HG02759 (cell line): ENCODE measurements at regions not wholly inside any gene's neighbourhood (a gene's known extent, or its start where the extent isn't known, plus 50 kb on each side); places are given as distances from the start of the nearest gene placed in this dataset.
"Not testable (repeated sequence)": the region's sequence is repeated elsewhere in the genome, so short reads cannot be mapped to it uniquely, and the experiment has no call there.

Experiments
- ATAC-seq: cut with Tn5 transposase; IDR thresholded peaks from one replicate; pipeline ENCODE4 v1.9.1; 2021; ENCODE audit warnings: mild to moderate bottlenecking, moderate library complexity; ENCODE audit not compliant: unreplicated experiment

GRCh38 chr14:88064841-88065240, 59.9 kb downstream of the GPR65 start:
- no peak for ATAC-seq

- no peak for ATAC-seq
Measured at GRCh38 chr14:88069677-88070076, 64.7 kb downstream of the GPR65 start.

- no peak for ATAC-seq
Measured at GRCh38 chr14:88075269-88075981, 70.5 kb downstream of the GPR65 start.

GRCh38 chr14:88078525-88078924, 73.6 kb downstream of the GPR65 start:
- ATAC-seq, result no peak

GRCh38 chr14:88079624-88080023, 74.7 kb downstream of the GPR65 start:
- ATAC-seq, result no peak

GRCh38 chr14:88085736-88086135, 80.8 kb downstream of the GPR65 start:
- no peak for ATAC-seq

- no peak for ATAC-seq
Measured at GRCh38 chr14:88089445-88089844, 84.5 kb downstream of the GPR65 start.

GRCh38 chr14:88092529-88092928, 87.6 kb downstream of the GPR65 start:
- no peak for ATAC-seq

GRCh38 chr14:88095791-88096190, 90.9 kb downstream of the GPR65 start:
- ATAC-seq, result no peak

GRCh38 chr14:88098163-88098562, 93.2 kb downstream of the GPR65 start:
- ATAC-seq, result no peak

GRCh38 chr14:88104710-88105109, 99.8 kb downstream of the GPR65 start:
- ATAC-seq, result no peak

- ATAC-seq, result no peak
Measured at GRCh38 chr14:88106377-88106776, 101.4 kb downstream of the GPR65 start.

- ATAC-seq, result not testable (repeated sequence)
Measured at GRCh38 chr14:88127669-88128068, 122.7 kb downstream of the GPR65 start.

GRCh38 chr14:88128816-88129215, 123.9 kb downstream of the GPR65 start:
- ATAC-seq, result no peak

- peak; percentile 73 for ATAC-seq
Measured at GRCh38 chr14:88129306-88130056, 124.5 kb downstream of the GPR65 start.

- peak; percentile 27 for ATAC-seq
Measured at GRCh38 chr14:88130057-88130432, 125.1 kb downstream of the GPR65 start.
